IgD-negative memory B cell (primary cell): ENCODE measurements at regions not wholly inside any gene's neighbourhood (a gene's known extent, or its start where the extent isn't known, plus 50 kb on each side); places are given as distances from the start of the nearest gene placed in this dataset.
"Not testable (repeated sequence)": the region's sequence is repeated elsewhere in the genome, so short reads cannot be mapped to it uniquely, and the experiment has no call there.

Experiments used
- H3K27ac Mint-ChIP-seq, 3 donors: one replicate each; pipeline ENCODE4 v1.8.0; 2020 to 2022; ENCODE audit warnings: mild to moderate bottlenecking in 3 of 3, mixed read lengths in 3 of 3, moderate library complexity in 1 of 3
- H3K27me3 Mint-ChIP-seq: one replicate; pipeline ENCODE4 v1.8.0; 2021; ENCODE audit warnings: mixed read lengths
- H3K36me3 Mint-ChIP-seq: one replicate; pipeline ENCODE4 v1.8.0; 2020; ENCODE audit warnings: mild to moderate bottlenecking, mixed read lengths
- H3K4me1 Mint-ChIP-seq, 3 donors: one replicate each; pipeline ENCODE4 v1.8.0; 2020 to 2022; ENCODE audit warnings: mixed read lengths in 3 of 3, mild to moderate bottlenecking in 1 of 3
- H3K4me3 Mint-ChIP-seq, 4 donors: one replicate each; pipeline ENCODE4 v1.8.0; 2020 to 2022; ENCODE audit warnings: mild to moderate bottlenecking in 4 of 4, mixed read lengths in 4 of 4, moderate library complexity in 3 of 4
- H3K9me3 Mint-ChIP-seq, 3 donors: one replicate each; pipeline ENCODE4 v1.8.0; 2020 to 2021; ENCODE audit warnings: mixed read lengths in 3 of 3, mild to moderate bottlenecking in 1 of 3

- no peaks in the 10 kb centered on the region for H3K4me1 Mint-ChIP-seq
- H3K4me3 Mint-ChIP-seq: no peak overlapping the region
These were observed 1447.8 kb upstream of the PRMT6 start for GRCh38 chr1:105608713-105609112.

DNA sequence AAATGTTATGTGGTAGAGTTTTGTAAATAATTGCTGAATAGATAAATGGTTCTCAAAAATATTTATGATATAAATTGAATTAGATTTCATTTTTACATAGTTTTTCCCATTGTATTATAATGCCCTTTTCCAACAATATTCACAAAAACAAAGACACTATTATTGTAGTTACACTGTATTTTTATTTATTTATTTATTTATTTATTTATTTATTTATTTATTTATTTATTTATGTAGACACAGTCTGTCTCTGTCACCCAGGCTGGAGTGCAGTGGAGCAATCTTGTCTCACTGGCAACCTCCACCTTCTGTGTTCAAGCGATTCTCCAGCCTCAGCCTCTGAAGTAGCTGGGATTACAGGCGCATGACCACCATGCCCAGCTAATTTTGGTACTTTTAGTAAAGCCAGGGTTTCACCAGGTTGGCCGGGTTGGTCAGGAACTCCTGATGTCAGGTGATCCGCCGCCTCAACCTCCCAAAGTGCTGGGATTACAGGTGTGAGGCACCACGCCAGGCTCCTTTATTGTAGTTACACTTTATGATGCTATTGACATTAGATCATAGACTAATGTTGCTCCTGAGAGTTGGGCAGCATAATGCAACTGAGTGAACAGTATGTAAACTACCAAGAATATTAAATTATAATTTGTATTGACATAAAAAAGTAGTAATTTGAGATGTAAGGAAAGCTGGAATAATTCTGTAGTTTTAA lies 1430.0 kb upstream of the PRMT6 start:
- H3K36me3 Mint-ChIP-seq: no peaks in the 10 kb centered on the region
- H3K27ac Mint-ChIP-seq: no peak overlapping the region
- H3K4me3 Mint-ChIP-seq: no peak overlapping the region
- peaks cover 0 to 3% (median 0%) of the 10 kb centered on the region in 3 donors for H3K9me3 Mint-ChIP-seq
- no peaks in the 10 kb centered on the region for H3K27me3 Mint-ChIP-seq
- no peaks in the 10 kb centered on the region for H3K4me1 Mint-ChIP-seq

More at GRCh38 chr1:105608713-105609112, 1447.8 kb upstream of the PRMT6 start:
- Mint-ChIP-seq H3K36me3 (peaks cover 2% of the 10 kb centered on the region), H3K9me3 (no peaks in the 10 kb centered on the region), H3K27me3 (no peaks in the 10 kb centered on the region), H3K27ac (no peak overlapping the region)

GRCh38 chr1:105631153-105631744 lies 1425.2 kb upstream of the PRMT6 start:
- not testable (repeated sequence) for H3K4me1 Mint-ChIP-seq, H3K27ac Mint-ChIP-seq, H3K36me3 Mint-ChIP-seq, H3K9me3 Mint-ChIP-seq, H3K4me3 Mint-ChIP-seq, H3K27me3 Mint-ChIP-seq

DNA sequence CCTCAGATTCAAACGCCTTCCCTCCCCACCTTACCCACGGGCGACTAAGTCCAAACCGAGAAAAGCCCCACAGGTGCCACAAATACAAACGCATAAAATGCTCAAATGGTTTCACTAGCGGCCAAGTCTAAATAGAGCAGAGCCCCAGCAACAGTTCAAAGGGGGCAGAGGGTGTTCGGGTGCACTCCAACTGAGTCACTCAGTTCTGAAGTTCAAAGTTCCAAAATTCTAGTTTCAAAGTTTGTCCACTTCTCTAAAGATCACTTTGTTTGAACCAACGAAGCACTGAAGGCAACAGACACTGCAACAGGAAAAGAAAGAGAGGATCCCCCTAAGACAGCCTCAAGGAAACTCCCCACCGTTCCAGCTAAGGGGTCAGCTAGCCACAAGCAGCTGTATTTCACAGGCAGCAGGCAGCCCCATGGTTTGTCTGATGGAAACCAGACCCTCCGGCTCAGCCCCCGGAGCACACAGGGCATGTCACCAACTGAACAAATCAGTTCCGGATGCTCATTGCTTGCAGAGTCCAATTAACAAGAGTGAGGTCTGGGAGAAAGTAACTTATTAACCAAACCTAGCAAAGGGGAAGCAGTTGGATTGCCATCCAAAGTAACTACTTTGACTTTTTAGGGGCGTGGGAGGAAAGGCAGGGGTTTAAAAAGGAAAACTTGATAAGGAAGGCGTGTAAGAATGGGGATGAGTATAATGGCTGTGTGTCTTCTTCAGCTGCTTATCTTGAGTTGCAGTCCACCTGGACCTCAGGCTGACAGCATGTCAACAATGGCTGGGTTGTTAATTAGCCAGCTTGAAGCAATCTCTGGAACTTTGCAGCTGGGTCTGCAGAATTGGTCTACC lies 1423.9 kb upstream of the PRMT6 start:
- peaks cover 0 to 3% (median 0%) of the 10 kb centered on the region in 3 donors for H3K9me3 Mint-ChIP-seq
- no peaks in the 10 kb centered on the region for H3K36me3 Mint-ChIP-seq
- H3K27ac Mint-ChIP-seq: no peak overlapping the region
- no peaks in the 10 kb centered on the region for H3K4me1 Mint-ChIP-seq
- no peaks in the 10 kb centered on the region for H3K27me3 Mint-ChIP-seq
- H3K4me3 Mint-ChIP-seq: no peak overlapping the region

- Mint-ChIP-seq H3K27me3 (no peaks in the 10 kb centered on the region), H3K9me3 (no peaks in the 10 kb centered on the region), H3K4me1 (no peaks in the 10 kb centered on the region), H3K4me3 (no peak overlapping the region), H3K27ac (no peak overlapping the region), H3K36me3 (no peaks in the 10 kb centered on the region)
These were observed 1420.4 kb upstream of the PRMT6 start for GRCh38 chr1:105636052-105636451.

- H3K36me3 Mint-ChIP-seq: no peaks in the 10 kb centered on the region
- no peak overlapping the region for H3K4me3 Mint-ChIP-seq
- H3K27me3 Mint-ChIP-seq: no peaks in the 10 kb centered on the region
These were observed 1415.1 kb upstream of the PRMT6 start for GRCh38 chr1:105641407-105641806.

GRCh38 chr1:105652109-105652508 lies 1404.4 kb upstream of the PRMT6 start:
- Mint-ChIP-seq H3K4me3 (no peak overlapping the region), H3K27me3 (peaks cover 1% of the 10 kb centered on the region), H3K27ac (no peak overlapping the region), H3K9me3 (no peaks in the 10 kb centered on the region), H3K4me1 (no peaks in the 10 kb centered on the region), H3K36me3 (no peaks in the 10 kb centered on the region)

More at GRCh38 chr1:105641407-105641806, 1415.1 kb upstream of the PRMT6 start:
- no peak overlapping the region for H3K27ac Mint-ChIP-seq
- peaks cover 0 to 2% (median 0%) of the 10 kb centered on the region in 3 donors for H3K4me1 Mint-ChIP-seq
- H3K9me3 Mint-ChIP-seq: peaks cover 0 to 2% (median 0%) of the 10 kb centered on the region in 3 donors

- Mint-ChIP-seq H3K27me3 (peaks cover 1% of the 10 kb centered on the region), H3K4me1 (no peaks in the 10 kb centered on the region), H3K27ac (no peak overlapping the region), H3K36me3 (no peaks in the 10 kb centered on the region), H3K4me3 (no peak overlapping the region), H3K9me3 (peaks cover 0 to 4% (median 2%) of the 10 kb centered on the region in 3 donors)
These were observed 1401.4 kb upstream of the PRMT6 start for GRCh38 chr1:105655032-105655431.

DNA sequence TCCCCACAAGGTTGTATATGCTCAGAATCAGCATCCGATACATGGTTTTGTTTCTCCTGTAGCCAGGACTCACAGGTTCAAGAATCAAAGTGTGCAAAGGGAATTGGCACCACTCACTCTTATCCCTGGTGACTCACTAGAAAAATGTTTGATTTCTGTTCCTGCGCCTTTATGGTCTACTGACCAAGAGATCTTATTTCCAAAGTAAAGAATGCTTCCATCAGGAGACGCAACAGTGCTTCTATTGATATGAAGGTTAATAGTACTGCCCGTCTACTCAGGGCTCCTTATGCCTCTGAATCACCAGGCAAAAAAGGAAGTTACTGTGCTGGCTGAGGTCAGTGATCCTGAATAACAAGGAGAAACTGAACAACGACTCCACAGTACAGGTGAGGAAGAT lies 1392.0 kb upstream of the PRMT6 start:
- Mint-ChIP-seq H3K4me3 (no peak overlapping the region), H3K9me3 (peaks cover 0 to 8% (median 4%) of the 10 kb centered on the region in 3 donors), H3K27me3 (no peaks in the 10 kb centered on the region), H3K27ac (no peak overlapping the region), H3K4me1 (no peaks in the 10 kb centered on the region), H3K36me3 (no peaks in the 10 kb centered on the region)

DNA sequence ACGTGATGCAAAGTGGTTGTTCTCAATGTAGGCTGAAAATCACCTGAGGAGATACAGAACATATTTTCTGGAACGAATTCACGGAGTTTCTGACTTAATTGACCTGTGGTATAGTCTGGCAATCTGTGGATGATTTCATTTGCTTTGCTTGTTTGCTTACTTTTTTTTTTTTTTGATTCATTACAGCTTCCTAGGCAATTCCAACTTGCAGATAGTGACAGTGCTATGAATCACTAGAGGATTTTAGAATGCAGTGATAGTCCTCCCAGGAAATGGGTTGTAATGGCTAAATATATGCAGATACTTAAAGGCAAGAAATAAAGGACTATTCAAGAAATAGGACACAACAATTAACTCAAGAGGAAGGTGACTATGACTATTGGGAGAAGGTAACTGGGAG lies 1378.1 kb upstream of the PRMT6 start:
- H3K27me3 Mint-ChIP-seq: no peaks in the 10 kb centered on the region
- no peak overlapping the region for H3K27ac Mint-ChIP-seq

GRCh38 chr1:105684714-105685113 lies 1371.8 kb upstream of the PRMT6 start:
- Mint-ChIP-seq H3K4me1 (no peaks in the 10 kb centered on the region), H3K27me3 (no peaks in the 10 kb centered on the region), H3K36me3 (no peaks in the 10 kb centered on the region), H3K4me3 (no peak overlapping the region), H3K9me3 (peaks cover 0 to 2% (median 0%) of the 10 kb centered on the region in 3 donors), H3K27ac (no peak overlapping the region)

More for the DNA sequence above, 1378.1 kb upstream of the PRMT6 start:
- H3K36me3 Mint-ChIP-seq: no peaks in the 10 kb centered on the region
- no peak overlapping the region for H3K4me3 Mint-ChIP-seq
- H3K4me1 Mint-ChIP-seq: no peaks in the 10 kb centered on the region
- H3K9me3 Mint-ChIP-seq: peaks cover 0 to 2% (median 0%) of the 10 kb centered on the region in 3 donors

DNA sequence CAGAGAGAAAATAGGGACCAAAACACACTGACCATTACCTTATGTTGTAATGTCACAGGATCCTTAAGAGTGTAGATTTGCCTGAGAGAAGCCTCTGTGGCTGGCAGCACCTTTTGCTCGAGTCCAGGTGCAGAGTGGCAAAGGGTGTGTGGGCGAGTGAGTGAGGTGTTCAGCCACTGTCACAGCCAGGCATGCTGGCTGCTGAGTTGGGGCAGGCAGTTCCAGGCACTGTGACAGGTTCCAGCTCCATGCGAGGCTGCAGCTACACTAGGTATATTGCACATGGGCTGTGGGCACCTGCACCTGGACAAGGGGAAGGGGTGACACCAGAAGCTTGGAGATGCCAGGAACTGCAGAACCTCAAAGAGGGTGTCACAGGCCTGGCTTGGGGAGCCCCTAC lies 1370.4 kb upstream of the PRMT6 start:
- H3K27me3 Mint-ChIP-seq: no peaks in the 10 kb centered on the region
- no peaks in the 10 kb centered on the region for H3K9me3 Mint-ChIP-seq
- H3K4me3 Mint-ChIP-seq: no peak overlapping the region
- H3K27ac Mint-ChIP-seq: no peak overlapping the region
- H3K4me1 Mint-ChIP-seq: no peaks in the 10 kb centered on the region
- no peaks in the 10 kb centered on the region for H3K36me3 Mint-ChIP-seq

DNA sequence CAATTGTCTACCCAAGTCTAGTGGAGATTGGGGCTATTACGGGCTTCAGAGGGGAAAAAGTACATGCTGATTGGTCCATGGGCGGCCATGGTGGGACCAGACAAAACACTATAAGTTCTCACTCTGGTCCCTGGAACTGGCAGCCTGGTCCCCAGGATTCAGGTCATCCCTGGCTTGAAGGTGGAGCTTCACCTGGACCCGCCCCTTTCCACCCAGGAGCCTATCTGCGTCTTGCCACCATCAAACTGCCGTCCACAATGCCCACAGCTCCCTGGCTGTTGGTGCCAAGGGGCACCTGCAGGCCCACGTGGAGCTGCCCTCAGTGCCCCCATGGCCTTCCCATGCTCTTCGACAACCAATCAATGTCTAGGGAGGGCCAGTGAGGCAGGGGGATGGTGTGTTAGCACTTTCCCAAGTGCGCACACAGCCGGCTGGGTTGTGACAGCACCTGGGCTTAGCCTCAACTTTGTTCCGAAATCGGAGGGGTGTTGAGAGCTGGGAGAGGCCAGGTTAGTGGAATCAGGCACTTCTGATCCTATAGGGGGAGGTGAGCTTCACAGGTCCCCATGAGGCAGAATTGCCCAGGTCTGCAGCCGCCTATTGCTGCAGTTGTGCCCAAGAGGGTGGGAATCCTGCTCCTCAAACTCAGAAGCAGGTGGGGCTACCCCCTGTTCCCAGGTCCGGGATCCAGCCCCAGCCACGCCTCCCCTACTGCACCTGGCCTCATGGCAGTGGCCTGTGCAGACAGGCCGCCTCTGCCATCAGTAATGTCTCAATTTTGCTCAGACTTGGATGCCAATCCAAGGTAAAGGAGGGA lies 1369.4 kb upstream of the PRMT6 start:
- Mint-ChIP-seq H3K27ac (no peak overlapping the region), H3K4me1 (no peaks in the 10 kb centered on the region), H3K27me3 (no peaks in the 10 kb centered on the region), H3K4me3 (no peak overlapping the region), H3K9me3 (no peaks in the 10 kb centered on the region), H3K36me3 (no peaks in the 10 kb centered on the region)

- Mint-ChIP-seq H3K36me3 (no peaks in the 10 kb centered on the region), H3K4me3 (no peak overlapping the region), H3K27ac (no peak overlapping the region), H3K4me1 (no peaks in the 10 kb centered on the region), H3K27me3 (no peaks in the 10 kb centered on the region), H3K9me3 (no peaks in the 10 kb centered on the region)
These were observed 1355.8 kb upstream of the PRMT6 start for GRCh38 chr1:105700723-105701122.

DNA sequence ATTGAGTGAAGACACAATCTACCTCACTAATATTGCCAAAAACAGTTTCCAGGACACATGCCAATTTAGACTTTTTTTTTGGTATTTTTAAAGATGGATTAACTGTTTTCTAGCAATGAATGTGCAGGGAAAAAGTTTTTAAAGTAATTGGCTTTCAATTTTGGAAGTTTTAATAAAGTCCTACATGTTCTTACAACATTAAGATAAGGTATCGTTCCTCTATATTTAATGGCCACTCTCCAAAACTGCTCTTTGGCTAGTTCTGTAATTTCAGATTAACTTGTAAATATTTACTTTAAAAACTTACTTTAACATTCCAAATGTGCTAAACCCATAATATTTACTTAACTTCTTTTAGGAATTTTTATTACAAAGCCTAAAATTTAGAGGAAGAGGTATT lies 1332.2 kb upstream of the PRMT6 start:
- Mint-ChIP-seq H3K36me3 (peaks cover 5% of the 10 kb centered on the region), H3K27me3 (no peaks in the 10 kb centered on the region), H3K9me3 (peaks cover 0 to 1% (median 0%) of the 10 kb centered on the region in 3 donors), H3K27ac (no peak overlapping the region), H3K4me1 (no peaks in the 10 kb centered on the region), H3K4me3 (no peak overlapping the region)
